ENCODE measurements at regions not wholly inside any gene's neighbourhood (a gene's known extent, or its start where the extent isn't known, plus 50 kb on each side); places are given as distances from the start of the nearest gene placed in this dataset.
"Not testable (repeated sequence)": the region's sequence is repeated elsewhere in the genome, so short reads cannot be mapped to it uniquely, and the experiment has no call there.

- TF ChIP-seq OSR1 (CRISPR knock-in tag; IDR thresholded peaks at IDR 0.05); TCF4 (CRISPR knock-in tag; IDR thresholded peaks at IDR 0.05; ENCODE audit: borderline replicate concordance); POU6F1 (CRISPR knock-in tag; IDR thresholded peaks at IDR 0.05; ENCODE audit: borderline replicate concordance, low read depth); ARNTL (CRISPR knock-in tag; IDR thresholded peaks at IDR 0.05; ENCODE audit: borderline replicate concordance, low read depth); PPARA (CRISPR knock-in tag; IDR thresholded peaks at IDR 0.05; ENCODE audit: borderline replicate concordance); GLIS3 (CRISPR knock-in tag; IDR thresholded peaks at IDR 0.05); TSHZ2 (CRISPR knock-in tag; IDR thresholded peaks at IDR 0.05); ESRRG (CRISPR knock-in tag; IDR thresholded peaks at IDR 0.05); PATZ1 (CRISPR knock-in tag; IDR thresholded peaks at IDR 0.05; ENCODE audit: borderline replicate concordance); ZFP3 (CRISPR knock-in tag; IDR thresholded peaks at IDR 0.05): not testable (repeated sequence)
Observed at GRCh38 chr22:12541412-12542170, 2986.4 kb upstream of the OR11H1 start.

Data from SK-N-SH treated with all-trans-retinoic acid at 6 μM for 48 hours (cell line).